AG09319 (cell line): ENCODE measurements at regions not wholly inside any gene's neighbourhood (a gene's known extent, or its start where the extent isn't known, plus 50 kb on each side); places are given as distances from the start of the nearest gene placed in this dataset.

Source experiments
- DNase-seq: peaks from one replicate; pipeline ENCODE4 v3.0.0-alpha.2; 2010; ENCODE audit warnings: low read depth; ENCODE audit errors: extremely low read depth
- CTCF ChIP-seq: IDR thresholded peaks from 2 replicates; pipeline ENCODE4 v1.5.1; 2011; ENCODE audit warnings: low read depth, mild to moderate bottlenecking, inconsistent platforms, low read length, moderate library complexity

- DNase-seq = no peak
- TF ChIP-seq CTCF = no peak
These were observed 154.1 kb downstream of the TAF11L14 start for GRCh38 chr5:17788351-17788750.

- no peak for TF ChIP-seq CTCF
- DNase-seq = no peak
These were observed 159.9 kb downstream of the TAF11L14 start for GRCh38 chr5:17794201-17794600.

- no peak for DNase-seq
- no peak for TF ChIP-seq CTCF
These were observed 160.6 kb downstream of the TAF11L14 start for GRCh38 chr5:17794815-17795214.

- no peak for DNase-seq
- TF ChIP-seq CTCF = no peak
These were observed 161.9 kb downstream of the TAF11L14 start for GRCh38 chr5:17796142-17796541.

GRCh38 chr5:17796757-17797396, 162.6 kb downstream of the TAF11L14 start:
- no peak for TF ChIP-seq CTCF
- no peak for DNase-seq

- DNase-seq = no peak
- no peak for TF ChIP-seq CTCF
These were observed 165.3 kb downstream of the TAF11L14 start for GRCh38 chr5:17799521-17799920.

- no peak for DNase-seq
- TF ChIP-seq CTCF = no peak
These were observed 167.3 kb downstream of the TAF11L14 start for GRCh38 chr5:17801595-17801994.
